ENCODE measurements at regions not wholly inside any gene's neighbourhood (a gene's known extent, or its start where the extent isn't known, plus 50 kb on each side); places are given as distances from the start of the nearest gene placed in this dataset.

- no peak for TF ChIP-seq CTCF (conservative IDR thresholded peaks at IDR 0.05; ENCODE audit: low read depth, low read length)
- no peak for TF ChIP-seq EZH2 (IDR thresholded peaks at IDR 0.05; ENCODE audit: low read length, unreplicated experiment)
- no peak for TF ChIP-seq EZH2phosphoT487 (IDR thresholded peaks at IDR 0.05; ENCODE audit: borderline replicate concordance, low read length)
These were observed 171.2 kb upstream of the SDK2 start for GRCh38 chr17:73815474-73815873.

All from PC-3 (cell line).